Neural cell (in vitro differentiated cells): ENCODE measurements at regions not wholly inside any gene's neighbourhood (a gene's known extent, or its start where the extent isn't known, plus 50 kb on each side); places are given as distances from the start of the nearest gene placed in this dataset.

Source experiments
- H2AFZ ChIP-seq: fragments of 200-600, 300-800 bp; sonication (generic), shearing (Covaris generic); 2 replicates; pipeline ENCODE4 v1.6.0; 2014; ENCODE audit warnings: low read depth, mild to moderate bottlenecking, antibody characterized with exemption, low read length, moderate library complexity
- H3F3A ChIP-seq: fragments of 200-600 bp; shearing (Covaris generic); 2 replicates; pipeline ENCODE4 v1.6.1; 2016; ENCODE audit warnings: mild to moderate bottlenecking, moderate library complexity, mixed read lengths, antibody characterized with exemption, low read length; ENCODE audit not compliant: insufficient read depth, poor library complexity, severe bottlenecking
- H3K27ac ChIP-seq: fragments of 200-600, 300-800 bp; sonication (generic), shearing (Covaris generic); 2 replicates; pipeline ENCODE4 v1.5.1; 2014; ENCODE audit warnings: mild to moderate bottlenecking, low read length, moderate library complexity
- H3K27me3 ChIP-seq: fragments of 300-800, 200-600 bp; sonication (generic), shearing (Covaris generic); 2 replicates; pipeline ENCODE4 v1.6.0; 2014; ENCODE audit warnings: mild to moderate bottlenecking, low read depth, low read length, moderate library complexity; ENCODE audit not compliant: insufficient read depth
- H3K36me3 ChIP-seq: fragments of 300-800, 200-600 bp; sonication (generic), shearing (Covaris generic); 2 replicates; pipeline ENCODE4 v1.5.1; 2014; ENCODE audit warnings: mild to moderate bottlenecking, antibody characterized with exemption, low read length, moderate library complexity; ENCODE audit not compliant: insufficient read depth
- H3K4me2 ChIP-seq: fragments of 300-800, 200-600 bp; sonication (generic), shearing (Covaris generic); 2 replicates; pipeline ENCODE4 v1.6.0; 2014; ENCODE audit warnings: mild to moderate bottlenecking, low read length
- H3K4me3 ChIP-seq: fragments of 300-800, 200-600 bp; sonication (generic), shearing (Covaris generic); 2 replicates; pipeline ENCODE4 v1.5.1; 2014; ENCODE audit warnings: mild to moderate bottlenecking, low read length, moderate library complexity
- H3K79me2 ChIP-seq: fragments of 200-600 bp; shearing (Covaris generic); replicated peaks from 2 replicates; pipeline ENCODE4 v1.6.0; 2014; ENCODE audit warnings: mild to moderate bottlenecking, low read length, moderate library complexity; ENCODE audit not compliant: insufficient read depth
- H3K9ac ChIP-seq: fragments of 300-800, 200-600 bp; sonication (generic), shearing (Covaris generic); 2 replicates; pipeline ENCODE4 v1.6.1; 2016; ENCODE audit warnings: mild to moderate bottlenecking, low read length, mixed read lengths
- H3K9me2 ChIP-seq: fragments of 200-600 bp; shearing (Covaris generic); 2 replicates; pipeline ENCODE4 v1.6.1; 2016; ENCODE audit warnings: mild to moderate bottlenecking, low read length, mixed read lengths; ENCODE audit not compliant: insufficient read depth
- H3K9me3 ChIP-seq: fragments of 200-600, 300-800 bp; sonication (generic), shearing (Covaris generic); 2 replicates; pipeline ENCODE4 v1.6.1; 2016; ENCODE audit warnings: mild to moderate bottlenecking, mixed run types, low read length, moderate library complexity, mixed read lengths
- H4K20me1 ChIP-seq: fragments of 200-600 bp; shearing (Covaris generic); 2 replicates; pipeline ENCODE4 v1.6.1; 2016; ENCODE audit warnings: mild to moderate bottlenecking, mixed run types; ENCODE audit not compliant: insufficient read depth
- CTCF ChIP-seq: fragments of 450-650 bp; IDR thresholded peaks from 2 replicates; pipeline ENCODE4 v1.5.1; 2014; ENCODE audit warnings: antibody characterized with exemption, mild to moderate bottlenecking, moderate library complexity; ENCODE audit not compliant: poor library complexity, severe bottlenecking
- EP300 ChIP-seq: fragments of 450-650 bp; conservative IDR thresholded peaks from 2 replicates; pipeline ENCODE4 v1.6.1; 2014; ENCODE audit warnings: antibody characterized with exemption, mild to moderate bottlenecking, moderate library complexity; ENCODE audit not compliant: poor library complexity, severe bottlenecking
- EZH2 ChIP-seq: fragments of 200-600, 300-800 bp; shearing (Covaris generic), sonication (generic); IDR thresholded peaks from 2 replicates; pipeline ENCODE4 v1.6.1; 2014; ENCODE audit warnings: antibody characterized with exemption, low read length, borderline replicate concordance, mild to moderate bottlenecking; ENCODE audit not compliant: insufficient read depth, poor library complexity, severe bottlenecking
- MXI1 ChIP-seq: fragments of 450-650 bp; conservative IDR thresholded peaks from 2 replicates; pipeline ENCODE4 v1.6.1; 2014; ENCODE audit warnings: antibody characterized with exemption, mild to moderate bottlenecking; ENCODE audit not compliant: poor library complexity, severe bottlenecking
- POLR2AphosphoS5 ChIP-seq: IDR thresholded peaks from 2 replicates; pipeline ENCODE4 v1.6.1; 2012
- RAD21 ChIP-seq: fragments of 450-650 bp; conservative IDR thresholded peaks from 2 replicates; pipeline ENCODE4 v1.6.1; 2014; ENCODE audit warnings: antibody characterized with exemption, mild to moderate bottlenecking, moderate library complexity
- REST ChIP-seq: IDR thresholded peaks from 2 replicates; pipeline ENCODE4 v1.6.1; 2012; ENCODE audit warnings: borderline replicate concordance
- SMC3 ChIP-seq: fragments of 450-650 bp; conservative IDR thresholded peaks from 2 replicates; pipeline ENCODE4 v1.6.1; 2014; ENCODE audit warnings: antibody characterized with exemption, mild to moderate bottlenecking, moderate library complexity; ENCODE audit not compliant: poor library complexity
- TAF1 ChIP-seq: IDR thresholded peaks from 2 replicates; pipeline ENCODE4 v1.6.1; 2012; ENCODE audit warnings: low read depth

- no peak overlapping the region for H3K27ac ChIP-seq
- H3K9ac ChIP-seq, result no peak overlapping the region
- no peak overlapping the region for H2AFZ ChIP-seq
- no peaks in the 10 kb centered on the region for H3K27me3 ChIP-seq
- H4K20me1 ChIP-seq, result no peaks in the 10 kb centered on the region
- H3K4me3 ChIP-seq, result no peak overlapping the region
- TF ChIP-seq MXI1, result no peak
- no peak for TF ChIP-seq EZH2
- no peak for TF ChIP-seq EP300
- TF ChIP-seq CTCF, result no peak
- TF ChIP-seq REST, result no peak
- no peak for TF ChIP-seq TAF1
- TF ChIP-seq RAD21, result no peak
- TF ChIP-seq SMC3, result no peak
- TF ChIP-seq POLR2AphosphoS5, result no peak
- no peaks in the 10 kb centered on the region for H3K36me3 ChIP-seq
- H3K9me2 ChIP-seq, result no peaks in the 10 kb centered on the region
- H3K9me3 ChIP-seq, result no peaks in the 10 kb centered on the region
- H3F3A ChIP-seq, result no peaks in the 10 kb centered on the region
- H3K4me2 ChIP-seq, result no peak overlapping the region
- H3K79me2 ChIP-seq, result no peaks in the 10 kb centered on the region
Observed at GRCh38 chr9:115746496-115746895, 407.1 kb upstream of the PAPPA start.

GRCh38 chr9:115747731-115748130 lies 405.9 kb upstream of the PAPPA start:
- no peaks in the 10 kb centered on the region for H4K20me1 ChIP-seq
- no peak overlapping the region for H3K4me2 ChIP-seq
- H3K79me2 ChIP-seq, result no peaks in the 10 kb centered on the region
- H3K36me3 ChIP-seq, result no peaks in the 10 kb centered on the region
- H3K9me3 ChIP-seq, result no peaks in the 10 kb centered on the region
- H2AFZ ChIP-seq, result no peak overlapping the region
- no peak for TF ChIP-seq CTCF
- TF ChIP-seq RAD21, result no peak
- TF ChIP-seq EZH2, result no peak
- TF ChIP-seq POLR2AphosphoS5, result no peak
- TF ChIP-seq EP300, result no peak
- no peak for TF ChIP-seq MXI1
- no peak for TF ChIP-seq REST
- no peak for TF ChIP-seq SMC3
- TF ChIP-seq TAF1, result no peak
- H3K27me3 ChIP-seq, result no peaks in the 10 kb centered on the region
- no peak overlapping the region for H3K9ac ChIP-seq
- no peak overlapping the region for H3K27ac ChIP-seq
- no peaks in the 10 kb centered on the region for H3F3A ChIP-seq
- H3K4me3 ChIP-seq, result no peak overlapping the region
- H3K9me2 ChIP-seq, result no peaks in the 10 kb centered on the region
